Sigmoid colon (tissue), 4 donors: ENCODE measurements at regions not wholly inside any gene's neighbourhood (a gene's known extent, or its start where the extent isn't known, plus 50 kb on each side); places are given as distances from the start of the nearest gene placed in this dataset.

Source experiments
- CTCF ChIP-seq, 4 experiments: fragments of 450-650 bp in 3 of 4; fragments of 200-600 bp in 1 of 4; IDR thresholded peaks; one replicate each; pipeline ENCODE4 v1.5.1; 2016 to 2019; ENCODE audit warnings: antibody characterized with exemption in 4 of 4, mild to moderate bottlenecking in 3 of 4, moderate library complexity in 2 of 4
- EP300 ChIP-seq, 4 donors: sonication (generic); formaldehyde crosslinking; IDR thresholded peaks; one replicate each; pipeline ENCODE4 v1.6.1; 2017; ENCODE audit warnings: antibody characterized with exemption in 4 of 4
- POLR2AphosphoS5 ChIP-seq, 4 donors: sonication (generic); formaldehyde crosslinking; IDR thresholded peaks; one replicate each; pipeline ENCODE4 v1.6.1; 2017; ENCODE audit warnings: antibody characterized with exemption in 4 of 4

DNA sequence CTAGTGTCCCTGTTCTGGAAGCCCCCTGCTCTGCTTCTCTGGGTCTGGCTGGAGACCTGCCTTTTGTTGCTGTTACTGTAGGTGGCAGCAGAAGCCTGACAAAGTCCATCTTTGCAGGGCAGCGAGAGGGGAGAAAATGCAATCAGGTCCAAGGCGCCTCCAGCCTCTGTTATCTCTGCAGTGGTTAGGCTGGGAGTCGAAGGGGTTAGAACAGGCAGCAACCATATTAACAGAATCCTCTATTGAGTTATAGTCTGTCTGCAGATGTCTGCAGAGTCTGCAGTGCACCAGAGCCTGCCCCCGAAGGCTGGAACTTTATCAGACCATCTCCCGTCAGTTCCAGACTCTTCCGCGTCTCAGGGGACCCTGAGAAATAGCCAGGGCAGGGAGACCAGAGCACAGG, 404.9 kb upstream of the EEF2KMT start:
- TF ChIP-seq EP300 (IDR thresholded peaks at IDR 0.05): no peak
- peak in 1 of 4 experiments; percentile 34 for TF ChIP-seq CTCF (IDR thresholded peaks at IDR 0.05)
- no peak for TF ChIP-seq POLR2AphosphoS5 (IDR thresholded peaks at IDR 0.05)
